Esophagus squamous epithelium (tissue), 5 donors: ENCODE measurements at regions not wholly inside any gene's neighbourhood (a gene's known extent, or its start where the extent isn't known, plus 50 kb on each side); places are given as distances from the start of the nearest gene placed in this dataset.

Experiments used
- DNase-seq: peaks from one replicate; lab custom pipeline; 2025; lab: John Stamatoyannopoulos, UW
- H3K27ac ChIP-seq, 4 donors: fragments of 200-600 bp; sonication (generic); one replicate each; pipeline ENCODE4 v1.5.1; 2016 to 2019; ENCODE audit warnings: mild to moderate bottlenecking in 1 of 4
- H3K27me3 ChIP-seq, 4 donors: fragments of 200-600 bp; sonication (generic); 1 replicate in 3 of 4; 2 replicates in 1 of 4; pipeline versions ENCODE4 v1.5.1 to v1.6.0; 2017 to 2021; ENCODE audit warnings: antibody characterized with exemption in 1 of 4
- H3K36me3 ChIP-seq, 3 donors: fragments of 200-600 bp; sonication (generic); one replicate each; pipeline ENCODE4 v1.5.1; 2016 to 2019
- H3K4me1 ChIP-seq, 3 donors: fragments of 200-600 bp; sonication (generic); one replicate each; pipeline ENCODE4 v1.5.1; 2017 to 2019
- H3K4me3 ChIP-seq, 4 donors: fragments of 200-600 bp; sonication (generic); 1 replicate in 3 of 4; 2 replicates in 1 of 4; pipeline ENCODE4 v1.5.1; 2016 to 2019; ENCODE audit warnings: mild to moderate bottlenecking in 2 of 4, moderate library complexity in 1 of 4
- H3K9me3 ChIP-seq, 3 donors: fragments of 200-600 bp; sonication (generic); one replicate each; pipeline ENCODE4 v1.5.1; 2016 to 2019
- CTCF ChIP-seq, 6 experiments: fragments of 450-650 bp in 4 of 6; fragments of 200-600 bp in 2 of 6; sonication (generic) in 2 of 6; IDR thresholded peaks; one replicate each; pipeline ENCODE4 v1.5.1; 2016 to 2019; ENCODE audit warnings: antibody characterized with exemption in 6 of 6, mild to moderate bottlenecking in 4 of 6, moderate library complexity in 4 of 6
- POLR2A ChIP-seq, 4 donors: fragments of 450-650 bp; IDR thresholded peaks; one replicate each; pipeline ENCODE4 v1.6.1; 2017; ENCODE audit warnings: antibody characterized with exemption in 4 of 4, mild to moderate bottlenecking in 4 of 4, moderate library complexity in 3 of 4
- WGBS, 2 donors: methylation state at CpG; one replicate each; pipeline ENCODE4 v1.1.5; 2018; 5-methylcytosine and 5-hydroxymethylcytosine counted together
- intact Hi-C: fragments of 100-400 bp; cut with DNase I; formaldehyde crosslinking; loops from one replicate; pipeline ENCODE4 v1.15.0; 2022
- donor health status: DM: yes; HTN: yes; CAD: no.

DNA sequence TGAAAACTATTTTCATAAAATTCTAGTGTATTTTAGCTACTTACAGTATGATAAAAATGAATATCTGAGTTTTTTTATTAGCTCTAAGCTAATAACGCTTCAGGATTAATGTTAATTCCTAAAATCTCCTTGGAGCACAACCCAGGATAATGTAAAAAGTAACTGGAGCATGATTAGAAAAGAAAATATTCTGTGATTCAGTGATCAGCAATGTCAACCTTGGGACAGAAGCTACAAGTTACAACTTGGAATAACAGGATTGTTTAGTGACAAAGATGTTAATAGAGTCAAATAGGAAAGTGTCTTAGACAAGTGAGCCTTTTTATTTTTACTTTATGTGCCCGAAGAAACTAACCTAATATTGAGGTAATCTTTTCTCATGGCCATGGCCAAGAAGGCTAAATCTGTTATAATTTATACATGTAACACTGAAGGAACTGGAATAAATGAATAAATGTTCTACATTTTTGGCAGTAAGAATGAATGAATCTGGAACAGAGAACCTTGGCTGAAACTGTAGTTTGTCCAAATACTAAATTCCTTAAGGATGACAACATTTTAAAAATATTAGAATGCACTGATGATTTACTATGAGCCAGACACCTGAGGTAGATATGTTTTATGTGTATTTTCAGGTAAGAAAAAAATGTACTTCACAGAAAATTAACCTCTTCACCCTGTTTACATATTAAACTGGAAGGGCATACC lies 994.0 kb downstream of the GRIK2 start:
- Histone ChIP-seq H3K27ac (no peak overlapping the region), H3K4me3 (no peak overlapping the region), H3K27me3 (no peaks in the 10 kb centered on the region), H3K36me3 (no peaks in the 10 kb centered on the region), H3K4me1 (peaks cover 0 to 8% (median 0%) of the 10 kb centered on the region in 3 donors), H3K9me3 (no peaks in the 10 kb centered on the region)
- DNase-seq = no peak
- intact Hi-C loops = no loop called here
- TF ChIP-seq CTCF (IDR thresholded peaks at IDR 0.05) = no peak
- TF ChIP-seq POLR2A (IDR thresholded peaks at IDR 0.05) = no peak
- 27 to 28% methylated on average over 2 of the region's 2 CpGs for WGBS, 2 donors

DNA sequence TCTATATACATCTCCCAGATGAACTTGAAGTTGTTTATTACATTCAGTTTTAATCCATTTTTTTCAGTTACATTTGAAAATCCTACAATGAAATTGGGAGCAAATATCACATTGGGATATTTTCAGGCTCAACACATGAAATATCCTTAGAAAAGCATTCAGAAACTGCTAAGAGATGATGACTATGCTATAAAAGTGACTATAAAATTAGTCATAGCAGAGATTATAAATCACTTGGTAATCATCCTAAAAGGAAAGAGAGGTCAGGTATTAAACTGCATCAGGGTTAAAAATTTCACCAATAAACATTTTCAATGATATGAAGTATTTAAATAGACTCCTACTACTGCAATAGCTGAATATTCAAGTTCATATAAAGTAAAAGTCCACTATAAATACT lies 987.7 kb downstream of the GRIK2 start:
- TF ChIP-seq CTCF (IDR thresholded peaks at IDR 0.05) (no peak), POLR2A (IDR thresholded peaks at IDR 0.05) (no peak)
- Histone ChIP-seq H3K36me3 (no peaks in the 10 kb centered on the region), H3K27ac (no peak overlapping the region), H3K9me3 (no peaks in the 10 kb centered on the region), H3K27me3 (no peaks in the 10 kb centered on the region), H3K4me3 (no peak overlapping the region), H3K4me1 (no peaks in the 10 kb centered on the region)
- intact Hi-C loops = no loop called here
- no peak for DNase-seq

DNA sequence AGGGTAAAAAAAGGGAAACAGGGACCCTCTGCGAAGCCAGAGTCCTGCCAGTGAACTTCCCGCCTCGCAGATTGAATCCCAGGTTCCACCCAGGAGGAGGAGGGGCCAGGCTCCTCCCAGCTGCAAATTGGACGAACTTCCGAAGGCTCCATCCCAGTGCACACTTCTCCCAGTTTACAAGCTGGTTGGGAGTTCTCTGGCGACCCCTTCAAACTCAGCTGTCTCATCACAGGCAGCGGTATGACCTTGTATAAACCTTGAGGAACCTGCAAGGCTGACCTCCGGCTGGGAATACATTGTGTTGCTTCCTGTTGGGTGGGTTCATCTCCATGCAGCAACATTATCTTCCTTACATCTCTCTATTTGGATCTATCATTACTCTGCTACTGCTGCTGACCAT lies 962.7 kb downstream of the GRIK2 start:
- H3K4me1 ChIP-seq = no peaks in the 10 kb centered on the region
- no peaks in the 10 kb centered on the region for H3K36me3 ChIP-seq
- WGBS, 2 donors = 77 to 84% methylated on average over 8 of the region's 8 CpGs
- H3K4me3 ChIP-seq = no peak overlapping the region
- intact Hi-C loops = no loop called here
- no peaks in the 10 kb centered on the region for H3K9me3 ChIP-seq
- H3K27ac ChIP-seq = no peak overlapping the region
- no peak for DNase-seq
- TF ChIP-seq POLR2A (IDR thresholded peaks at IDR 0.05) (no peak), CTCF (IDR thresholded peaks at IDR 0.05) (no peak)
- no peaks in the 10 kb centered on the region for H3K27me3 ChIP-seq

- H3K4me1 ChIP-seq = no peaks in the 10 kb centered on the region
- H3K4me3 ChIP-seq = no peak overlapping the region
- intact Hi-C loops = no loop called here
- no peaks in the 10 kb centered on the region for H3K9me3 ChIP-seq
- WGBS, 2 donors = 36 to 67% methylated on average over 1 of the region's 1 CpG
- no peaks in the 10 kb centered on the region for H3K27me3 ChIP-seq
- DNase-seq = no peak
- no peak for TF ChIP-seq CTCF (IDR thresholded peaks at IDR 0.05)
- TF ChIP-seq POLR2A (IDR thresholded peaks at IDR 0.05) = no peak
- no peak overlapping the region for H3K27ac ChIP-seq
- no peaks in the 10 kb centered on the region for H3K36me3 ChIP-seq
Observed at GRCh38 chr6:102355578-102355977, 962.1 kb downstream of the GRIK2 start.

DNA sequence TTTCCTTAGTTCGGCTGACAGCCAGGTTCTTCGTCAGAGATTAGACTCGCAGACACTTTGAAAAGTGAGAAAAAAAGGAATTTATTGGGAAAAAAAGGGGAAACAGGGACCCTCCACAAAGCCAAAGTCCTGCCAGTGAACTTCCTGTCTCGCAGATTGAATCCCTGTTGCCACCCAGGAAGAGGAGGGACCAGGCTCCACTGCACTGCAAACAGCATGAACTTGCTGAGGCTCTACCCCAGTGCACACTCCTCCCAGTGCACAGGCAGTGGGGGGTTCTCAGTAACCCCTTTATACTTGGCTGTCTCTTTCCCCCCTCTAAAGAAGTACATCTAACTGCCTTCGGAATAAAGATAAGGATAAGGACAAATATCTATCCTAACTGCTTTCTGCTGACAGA lies 959.0 kb downstream of the GRIK2 start:
- Histone ChIP-seq H3K4me3 (no peak overlapping the region), H3K4me1 (no peaks in the 10 kb centered on the region), H3K27ac (no peak overlapping the region), H3K9me3 (no peaks in the 10 kb centered on the region), H3K36me3 (no peaks in the 10 kb centered on the region), H3K27me3 (no peaks in the 10 kb centered on the region)
- 76 to 85% methylated on average over 5 of the region's 5 CpGs for WGBS, 2 donors
- TF ChIP-seq POLR2A (IDR thresholded peaks at IDR 0.05) (no peak), CTCF (IDR thresholded peaks at IDR 0.05) (no peak)
- intact Hi-C loops = no loop called here
- no peak for DNase-seq
